ENCODE measurements at regions not wholly inside any gene's neighbourhood (a gene's known extent, or its start where the extent isn't known, plus 50 kb on each side); places are given as distances from the start of the nearest gene placed in this dataset.

- H3K9me3 ChIP-seq = no peaks in the 10 kb centered on the region
- H3K4me1 ChIP-seq = peaks cover 41 to 47% of the 10 kb centered on the region in 2 donors
- no peaks in the 10 kb centered on the region for H3K36me3 ChIP-seq
- in situ Hi-C loops (cut with MboI; ENCODE audit: low sequenced_read_pairs in 4 of 4) (no loop called here), intact Hi-C loops (cut with DNase I; ENCODE audit: low total_unique reads) (no loop called here)
- DNase-seq (no peak), ATAC-seq (peak in 1 of 2 donors; percentile 5)
- peak overlapping the region; percentile 36 to 72 (median 64) for H3K27ac ChIP-seq
- no peaks in the 10 kb centered on the region for H3K27me3 ChIP-seq
- TF ChIP-seq POLR2A (IDR thresholded peaks at IDR 0.05) (no peak), CTCF (IDR thresholded peaks at IDR 0.05 in 4 of 5, conservative IDR thresholded peaks at IDR 0.05 in 1 of 5) (no peak)
- no peak overlapping the region for H3K4me3 ChIP-seq
These were observed 50.3 kb upstream of the NFE2L2 start for GRCh38 chr2:177314722-177315264.

- peaks cover 41 to 47% of the 10 kb centered on the region in 2 donors for H3K4me1 ChIP-seq
- in situ Hi-C loops (cut with MboI; ENCODE audit: low sequenced_read_pairs in 4 of 4) (no loop called here), intact Hi-C loops (cut with DNase I; ENCODE audit: low total_unique reads) (no loop called here)
- H3K4me3 ChIP-seq = no peak overlapping the region
- no peaks in the 10 kb centered on the region for H3K27me3 ChIP-seq
- DNase-seq (no peak), ATAC-seq (no peak)
- TF ChIP-seq CTCF (IDR thresholded peaks at IDR 0.05 in 4 of 5, conservative IDR thresholded peaks at IDR 0.05 in 1 of 5) (no peak), POLR2A (IDR thresholded peaks at IDR 0.05) (no peak)
- no peaks in the 10 kb centered on the region for H3K9me3 ChIP-seq
- peak overlapping the region in 3 of 4 donors; percentile 6 to 72 (median 71) for H3K27ac ChIP-seq
- no peaks in the 10 kb centered on the region for H3K36me3 ChIP-seq
These were observed 50.8 kb upstream of the NFE2L2 start for GRCh38 chr2:177315364-177315763.

GRCh38 chr2:177316756-177317155 is 52.2 kb upstream of the NFE2L2 start:
- Histone ChIP-seq H3K36me3 (no peaks in the 10 kb centered on the region), H3K4me3 (no peak overlapping the region), H3K9me3 (no peaks in the 10 kb centered on the region), H3K4me1 (peaks cover 41 to 47% of the 10 kb centered on the region in 2 donors), H3K27me3 (no peaks in the 10 kb centered on the region), H3K27ac (peak overlapping the region in 3 of 4 donors; percentile 41 to 72 (median 71))
- ATAC-seq (peak; percentile 64 to 66), DNase-seq (peak in 1 of 2 donors; percentile 21)
- in situ Hi-C loops (cut with MboI; ENCODE audit: low sequenced_read_pairs in 4 of 4) = no loop called here
- TF ChIP-seq POLR2A (IDR thresholded peaks at IDR 0.05) (no peak), CTCF (IDR thresholded peaks at IDR 0.05 in 4 of 5, conservative IDR thresholded peaks at IDR 0.05 in 1 of 5) (no peak)
- intact Hi-C loops (cut with DNase I; ENCODE audit: low total_unique reads) = no loop called here

- DNase-seq (no peak), ATAC-seq (no peak)
- in situ Hi-C loops (cut with MboI; ENCODE audit: low sequenced_read_pairs in 4 of 4) = no loop called here
- H3K9me3 ChIP-seq = no peaks in the 10 kb centered on the region
- no peak overlapping the region for H3K4me3 ChIP-seq
- H3K27me3 ChIP-seq = no peaks in the 10 kb centered on the region
- H3K27ac ChIP-seq = peak overlapping the region in 3 of 4 donors; percentile 41 to 72 (median 71)
- intact Hi-C loops (cut with DNase I; ENCODE audit: low total_unique reads) = no loop called here
- peaks cover 41 to 47% of the 10 kb centered on the region in 2 donors for H3K4me1 ChIP-seq
- H3K36me3 ChIP-seq = no peaks in the 10 kb centered on the region
- TF ChIP-seq CTCF (IDR thresholded peaks at IDR 0.05 in 4 of 5, conservative IDR thresholded peaks at IDR 0.05 in 1 of 5) (no peak), POLR2A (IDR thresholded peaks at IDR 0.05) (no peak)
These were observed 52.9 kb upstream of the NFE2L2 start for GRCh38 chr2:177317443-177317842.

GRCh38 chr2:177317857-177318256 is 53.3 kb upstream of the NFE2L2 start:
- Histone ChIP-seq H3K27ac (peak overlapping the region in 2 of 4 donors; percentile 71 to 72), H3K36me3 (no peaks in the 10 kb centered on the region), H3K4me3 (no peak overlapping the region), H3K27me3 (no peaks in the 10 kb centered on the region), H3K4me1 (peaks cover 41 to 46% of the 10 kb centered on the region in 2 donors), H3K9me3 (no peaks in the 10 kb centered on the region)
- ATAC-seq (no peak), DNase-seq (no peak)
- TF ChIP-seq POLR2A (IDR thresholded peaks at IDR 0.05) = no peak
- no peak for TF ChIP-seq CTCF (IDR thresholded peaks at IDR 0.05 in 4 of 5, conservative IDR thresholded peaks at IDR 0.05 in 1 of 5)
- intact Hi-C loops (cut with DNase I; ENCODE audit: low total_unique reads) (no loop called here), in situ Hi-C loops (cut with MboI; ENCODE audit: low sequenced_read_pairs in 4 of 4) (no loop called here)

All from gastrocnemius medialis (tissue), 4 donors.